H9 (cell line): ENCODE measurements at regions not wholly inside any gene's neighbourhood (a gene's known extent, or its start where the extent isn't known, plus 50 kb on each side); places are given as distances from the start of the nearest gene placed in this dataset.

ENCODE experiments used
- DNase-seq: peaks from one replicate; pipeline ENCODE4 v3.0.0-alpha.2; 2017
- H2AFZ ChIP-seq: one replicate; pipeline ENCODE4 v1.6.1; 2013; ENCODE audit warnings: mild to moderate bottlenecking, low read length, control low read depth, moderate library complexity
- H2AK5ac ChIP-seq: 2 replicates; pipeline ENCODE4 v1.6.1; 2013; ENCODE audit warnings: low read length, control low read depth, mixed read lengths; ENCODE audit not compliant: insufficient read length
- H2BK120ac ChIP-seq: one replicate; pipeline ENCODE4 v1.6.1; 2013; ENCODE audit warnings: low read depth, mild to moderate bottlenecking, low read length, control low read depth, inconsistent platforms; ENCODE audit not compliant: poor library complexity, severe bottlenecking
- H2BK12ac ChIP-seq: 2 replicates; pipeline ENCODE4 v1.6.1; 2013; ENCODE audit warnings: low read length, control low read depth, mixed read lengths, low read depth; ENCODE audit not compliant: insufficient read length
- H2BK15ac ChIP-seq: 2 replicates; pipeline ENCODE4 v1.6.1; 2013; ENCODE audit warnings: low read depth, low read length, control low read depth
- H2BK20ac ChIP-seq: one replicate; pipeline ENCODE4 v1.6.1; 2013; ENCODE audit warnings: low read depth, mild to moderate bottlenecking, low read length, control low read depth, inconsistent platforms; ENCODE audit not compliant: poor library complexity, severe bottlenecking
- H2BK5ac ChIP-seq: 2 replicates; pipeline ENCODE4 v1.6.1; 2013; ENCODE audit warnings: low read length, control low read depth, mixed read lengths; ENCODE audit not compliant: insufficient read length
- H3K14ac ChIP-seq: 2 replicates; pipeline ENCODE4 v1.6.1; 2013; ENCODE audit warnings: low read length, control low read depth; ENCODE audit not compliant: insufficient read depth
- H3K18ac ChIP-seq: 2 replicates; pipeline ENCODE4 v1.6.1; 2013; ENCODE audit warnings: low read depth, mild to moderate bottlenecking, mixed read lengths, low read length, control low read depth; ENCODE audit not compliant: insufficient read length
- H3K23ac ChIP-seq: 2 replicates; pipeline ENCODE4 v1.6.1; 2013; ENCODE audit warnings: low read length, control low read depth, mixed read lengths, low read depth; ENCODE audit not compliant: insufficient read length
- H3K23me2 ChIP-seq: 2 replicates; pipeline ENCODE4 v1.6.1; 2013; ENCODE audit warnings: low read depth, mild to moderate bottlenecking, mixed read lengths, low read length, control low read depth; ENCODE audit not compliant: insufficient read length, poor library complexity, severe bottlenecking
- H3K27ac ChIP-seq: 2 replicates; pipeline ENCODE4 v1.5.1; 2013; ENCODE audit warnings: low read length, control low read depth, mixed read lengths, low read depth; ENCODE audit not compliant: insufficient read length
- H3K27me3 ChIP-seq: 2 replicates; pipeline ENCODE4 v1.6.1; 2013; ENCODE audit warnings: low read length, control low read depth, inconsistent platforms; ENCODE audit not compliant: insufficient read depth
- H3K4ac ChIP-seq: 2 replicates; pipeline ENCODE4 v1.6.1; 2013; ENCODE audit warnings: low read depth, mild to moderate bottlenecking, control low read depth, inconsistent platforms, low read length, moderate library complexity
- H3K4me1 ChIP-seq: 2 replicates; pipeline ENCODE4 v1.6.1; 2013; ENCODE audit warnings: low read length, control low read depth, inconsistent platforms; ENCODE audit not compliant: insufficient read depth
- H3K4me2 ChIP-seq: 2 replicates; pipeline ENCODE4 v1.6.1; 2013; ENCODE audit warnings: low read length, control low read depth, mixed read lengths; ENCODE audit not compliant: insufficient read length, insufficient read depth
- H3K56ac ChIP-seq: 2 replicates; pipeline ENCODE4 v1.6.1; 2013; ENCODE audit warnings: low read depth, mild to moderate bottlenecking, mixed read lengths, low read length, control low read depth; ENCODE audit not compliant: insufficient read length
- H3K79me1 ChIP-seq: 2 replicates; pipeline ENCODE4 v1.6.1; 2013; ENCODE audit warnings: low read depth, mild to moderate bottlenecking, moderate library complexity, low read length, control low read depth, inconsistent platforms; ENCODE audit not compliant: insufficient read depth, poor library complexity, severe bottlenecking
- H3K79me2 ChIP-seq: 2 replicates; pipeline ENCODE4 v1.6.1; 2013; ENCODE audit warnings: low read length, control low read depth, inconsistent platforms; ENCODE audit not compliant: insufficient read depth
- H3K9ac ChIP-seq: 2 replicates; pipeline ENCODE4 v1.6.1; 2013; ENCODE audit warnings: low read length, control low read depth, mixed read lengths; ENCODE audit not compliant: insufficient read length; ENCODE audit errors: extremely low read depth
- H3K9me3 ChIP-seq: one replicate; pipeline ENCODE4 v1.6.1; 2013; ENCODE audit warnings: low read depth, low read length, inconsistent platforms; ENCODE audit not compliant: control insufficient read depth
- H3T11ph ChIP-seq: one replicate; pipeline ENCODE4 v1.6.1; 2013; ENCODE audit warnings: mild to moderate bottlenecking, low read length, control low read depth, inconsistent platforms
- H4K20me1 ChIP-seq: one replicate; pipeline ENCODE4 v1.6.1; 2013; ENCODE audit not compliant: control insufficient read depth, insufficient read length, insufficient read depth
- H4K5ac ChIP-seq: 2 replicates; pipeline ENCODE4 v1.6.1; 2013; ENCODE audit warnings: low read depth, mild to moderate bottlenecking, mixed read lengths, low read length, control low read depth; ENCODE audit not compliant: insufficient read length
- H4K8ac ChIP-seq: replicated peaks from 2 replicates; pipeline ENCODE4 v1.6.1; 2013; ENCODE audit warnings: low read length, control low read depth, mixed read lengths, low read depth; ENCODE audit not compliant: insufficient read length
- H4K91ac ChIP-seq: 2 replicates; pipeline ENCODE4 v1.6.1; 2013; ENCODE audit warnings: low read depth, mild to moderate bottlenecking, moderate library complexity, mixed read lengths, low read length, control low read depth; ENCODE audit not compliant: insufficient read length
- H3K27ac Mint-ChIP-seq, 3 experiments: 2 replicates in 2 of 3; 3 replicates in 1 of 3; pipeline ENCODE4 v1.8.0; 2020 to 2021; ENCODE audit warnings: mixed read lengths in 3 of 3, mild to moderate bottlenecking in 1 of 3, moderate library complexity in 1 of 3
- H3K27me3 Mint-ChIP-seq: 2 replicates; pipeline ENCODE4 v1.8.0; 2021; ENCODE audit warnings: low read depth, mild to moderate bottlenecking, moderate library complexity, mixed read lengths
- H3K36me3 Mint-ChIP-seq, 3 experiments: 2 replicates in 2 of 3; 3 replicates in 1 of 3; pipeline ENCODE4 v1.8.0; 2020 to 2021; ENCODE audit warnings: low read depth in 3 of 3, mixed read lengths in 3 of 3; ENCODE audit not compliant: insufficient read depth in 1 of 3
- H3K4me1 Mint-ChIP-seq, 2 experiments: 2 replicates each; pipeline ENCODE4 v1.8.0; 2020; ENCODE audit warnings: mixed read lengths in 2 of 2
- H3K4me3 Mint-ChIP-seq, 2 experiments: 2 replicates in 1 of 2; 3 replicates in 1 of 2; pipeline ENCODE4 v1.8.0; 2020 to 2021; ENCODE audit warnings: mild to moderate bottlenecking in 2 of 2, mixed read lengths in 2 of 2, moderate library complexity in 1 of 2
- H3K9me3 Mint-ChIP-seq, 2 experiments: 2 replicates in 1 of 2; 3 replicates in 1 of 2; pipeline ENCODE4 v1.8.0; 2020; ENCODE audit warnings: mild to moderate bottlenecking in 2 of 2, mixed read lengths in 2 of 2, moderate library complexity in 1 of 2
- WGBS: extraction: QIAGEN DNeasy Blood & Tissue Kit; methylation state at CpG from one replicate; pipeline ENCODE4 v1.1.7; 2013; ENCODE audit warnings: missing lambda C conversion rate, low lambda C conversion rate, mixed read lengths; ENCODE audit not compliant: insufficient read length; ENCODE audit errors: extremely low coverage; 5-methylcytosine and 5-hydroxymethylcytosine counted together
- TF ChIP-seq, protein P1 (sequence below): fragments of 200-600 bp; sonication (generic); conservative IDR thresholded peaks from 3 replicates; pipeline ENCODE4 v1.8.0; 2021; ENCODE audit warnings: antibody characterized with exemption, mild to moderate bottlenecking

- Histone ChIP-seq H3K9me3 (no peaks in the 10 kb centered on the region), H3K79me2 (no peaks in the 10 kb centered on the region), H2BK120ac (no peak overlapping the region), H2AFZ (no peak overlapping the region), H3K9ac (no peak overlapping the region), H3K27me3 (no peaks in the 10 kb centered on the region), H4K5ac (no peak overlapping the region), H3K79me1 (no peaks in the 10 kb centered on the region), H2BK20ac (no peak overlapping the region), H4K20me1 (no peaks in the 10 kb centered on the region), H4K8ac (no peak overlapping the region), H3T11ph (no peak overlapping the region), H2BK15ac (no peak overlapping the region), H2BK5ac (no peak overlapping the region), H3K56ac (no peak overlapping the region), H2BK12ac (no peak overlapping the region), H3K4me1 (no peaks in the 10 kb centered on the region; the same call in 1 of the 2 replicates), H3K18ac (no peak overlapping the region), H3K14ac (no peak overlapping the region), H3K23me2 (no peaks in the 10 kb centered on the region), H3K4me2 (no peak overlapping the region), H3K27ac (no peak overlapping the region), H4K91ac (no peak overlapping the region), H2AK5ac (no peak overlapping the region), H3K23ac (no peak overlapping the region), H3K4ac (no peak overlapping the region)
- no peak for DNase-seq
- H3K9me3 Mint-ChIP-seq, result peaks cover 7 to 14% of the 10 kb centered on the region in 2 experiments
- H3K27ac Mint-ChIP-seq, result no peak overlapping the region
- no CpG with 5 or more reads among the region's 6 CpGs for WGBS
- H3K36me3 Mint-ChIP-seq, result peaks cover 3 to 15% (median 8%) of the 10 kb centered on the region in 3 experiments
- peaks cover 4% of the 10 kb centered on the region for H3K27me3 Mint-ChIP-seq
- H3K4me1 Mint-ChIP-seq, result peaks cover 5 to 7% of the 10 kb centered on the region in 2 experiments
- TF ChIP-seq, protein P1, sequence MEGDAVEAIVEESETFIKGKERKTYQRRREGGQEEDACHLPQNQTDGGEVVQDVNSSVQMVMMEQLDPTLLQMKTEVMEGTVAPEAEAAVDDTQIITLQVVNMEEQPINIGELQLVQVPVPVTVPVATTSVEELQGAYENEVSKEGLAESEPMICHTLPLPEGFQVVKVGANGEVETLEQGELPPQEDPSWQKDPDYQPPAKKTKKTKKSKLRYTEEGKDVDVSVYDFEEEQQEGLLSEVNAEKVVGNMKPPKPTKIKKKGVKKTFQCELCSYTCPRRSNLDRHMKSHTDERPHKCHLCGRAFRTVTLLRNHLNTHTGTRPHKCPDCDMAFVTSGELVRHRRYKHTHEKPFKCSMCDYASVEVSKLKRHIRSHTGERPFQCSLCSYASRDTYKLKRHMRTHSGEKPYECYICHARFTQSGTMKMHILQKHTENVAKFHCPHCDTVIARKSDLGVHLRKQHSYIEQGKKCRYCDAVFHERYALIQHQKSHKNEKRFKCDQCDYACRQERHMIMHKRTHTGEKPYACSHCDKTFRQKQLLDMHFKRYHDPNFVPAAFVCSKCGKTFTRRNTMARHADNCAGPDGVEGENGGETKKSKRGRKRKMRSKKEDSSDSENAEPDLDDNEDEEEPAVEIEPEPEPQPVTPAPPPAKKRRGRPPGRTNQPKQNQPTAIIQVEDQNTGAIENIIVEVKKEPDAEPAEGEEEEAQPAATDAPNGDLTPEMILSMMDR, result no peak
- H3K4me3 Mint-ChIP-seq, result no peak overlapping the region
These were observed 145.8 kb upstream of the NUDT4 start for GRCh38 chr12:93231938-93232337.
